ENCODE measurements at regions not wholly inside any gene's neighbourhood (a gene's known extent, or its start where the extent isn't known, plus 50 kb on each side); places are given as distances from the start of the nearest gene placed in this dataset.

GRCh38 chr10:83489161-83489560 lies 650.1 kb upstream of the GHITM start:
- no peaks in the 10 kb centered on the region for H3K27me3 ChIP-seq (ENCODE audit: control insufficient read depth, insufficient read depth, low read length)
- no peak overlapping the region for H3K4me3 ChIP-seq (ENCODE audit: low read depth, low read length)
- no peak for DNase-seq (ENCODE audit: low read depth)
- no peak for TF ChIP-seq CTCF (IDR thresholded peaks at IDR 0.05; ENCODE audit: insufficient read depth, low read length, poor library complexity, severe bottlenecking)
- H3K36me3 ChIP-seq (ENCODE audit: control insufficient read depth, insufficient read depth, low read length): no peaks in the 10 kb centered on the region

DNA sequence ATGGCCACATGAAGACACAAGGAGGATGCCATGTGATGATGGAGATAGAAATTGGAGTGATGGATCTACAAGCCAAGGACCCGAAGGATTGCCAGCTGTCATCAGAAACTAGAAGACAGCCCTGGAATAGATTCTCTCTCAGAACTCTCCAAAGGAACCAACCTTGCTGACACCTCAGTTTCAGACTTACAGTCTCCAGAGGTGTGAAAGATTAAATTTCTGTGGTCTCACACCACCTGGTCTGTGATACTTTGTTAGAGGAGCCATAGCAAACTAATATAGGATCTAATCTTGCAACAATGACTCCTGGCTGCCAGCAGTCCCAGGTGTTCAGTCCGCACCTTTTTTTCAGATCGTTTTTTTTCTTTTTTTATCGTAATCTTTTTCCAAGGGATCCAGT lies 647.3 kb upstream of the GHITM start:
- DNase-seq (ENCODE audit: low read depth): no peak
- Histone ChIP-seq H3K27me3 (ENCODE audit: control insufficient read depth, insufficient read depth, low read length) (no peaks in the 10 kb centered on the region), H3K36me3 (ENCODE audit: control insufficient read depth, insufficient read depth, low read length) (no peaks in the 10 kb centered on the region), H3K4me3 (ENCODE audit: low read depth, low read length) (no peak overlapping the region)
- TF ChIP-seq CTCF (IDR thresholded peaks at IDR 0.05; ENCODE audit: insufficient read depth, low read length, poor library complexity, severe bottlenecking): no peak

- no peaks in the 10 kb centered on the region for H3K36me3 ChIP-seq (ENCODE audit: control insufficient read depth, insufficient read depth, low read length)
- H3K4me3 ChIP-seq (ENCODE audit: low read depth, low read length): no peak overlapping the region
- DNase-seq (ENCODE audit: low read depth): no peak
- no peak for TF ChIP-seq CTCF (IDR thresholded peaks at IDR 0.05; ENCODE audit: insufficient read depth, low read length, poor library complexity, severe bottlenecking)
- no peaks in the 10 kb centered on the region for H3K27me3 ChIP-seq (ENCODE audit: control insufficient read depth, insufficient read depth, low read length)
These were observed 626.6 kb upstream of the GHITM start for GRCh38 chr10:83512681-83513080.

DNA sequence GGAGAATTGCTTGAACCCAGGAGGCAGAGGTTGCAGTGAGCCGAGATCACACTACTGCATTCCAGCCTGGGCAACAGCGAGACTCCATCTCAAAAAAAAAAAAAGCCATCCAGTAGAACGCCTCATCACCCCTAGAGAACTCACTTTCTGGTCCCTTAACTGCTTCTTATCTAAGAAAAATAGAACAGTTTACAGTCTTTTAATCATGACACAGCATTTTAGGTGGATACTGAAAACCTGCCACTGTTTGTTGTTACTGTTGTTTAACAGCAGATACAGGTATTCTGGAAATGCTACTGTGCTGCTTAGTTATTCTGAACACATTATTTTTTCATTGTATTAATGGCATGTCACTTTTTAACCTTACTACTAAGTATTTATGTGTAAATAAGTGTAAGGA lies 624.3 kb upstream of the GHITM start:
- DNase-seq (ENCODE audit: low read depth): no peak
- Histone ChIP-seq H3K36me3 (ENCODE audit: control insufficient read depth, insufficient read depth, low read length) (no peaks in the 10 kb centered on the region), H3K27me3 (ENCODE audit: control insufficient read depth, insufficient read depth, low read length) (no peaks in the 10 kb centered on the region), H3K4me3 (ENCODE audit: low read depth, low read length) (no peak overlapping the region)
- TF ChIP-seq CTCF (IDR thresholded peaks at IDR 0.05; ENCODE audit: insufficient read depth, low read length, poor library complexity, severe bottlenecking): no peak

GRCh38 chr10:83516788-83517187 lies 622.5 kb upstream of the GHITM start:
- DNase-seq (ENCODE audit: low read depth): no peak
- TF ChIP-seq CTCF (IDR thresholded peaks at IDR 0.05; ENCODE audit: insufficient read depth, low read length, poor library complexity, severe bottlenecking): no peak
- H3K36me3 ChIP-seq (ENCODE audit: control insufficient read depth, insufficient read depth, low read length): no peaks in the 10 kb centered on the region
- no peak overlapping the region for H3K4me3 ChIP-seq (ENCODE audit: low read depth, low read length)
- H3K27me3 ChIP-seq (ENCODE audit: control insufficient read depth, insufficient read depth, low read length): no peaks in the 10 kb centered on the region

GRCh38 chr10:83517456-83517855 lies 621.9 kb upstream of the GHITM start:
- no peak overlapping the region for H3K4me3 ChIP-seq (ENCODE audit: low read depth, low read length)
- H3K27me3 ChIP-seq (ENCODE audit: control insufficient read depth, insufficient read depth, low read length): no peaks in the 10 kb centered on the region
- H3K36me3 ChIP-seq (ENCODE audit: control insufficient read depth, insufficient read depth, low read length): no peaks in the 10 kb centered on the region
- DNase-seq (ENCODE audit: low read depth): no peak
- no peak for TF ChIP-seq CTCF (IDR thresholded peaks at IDR 0.05; ENCODE audit: insufficient read depth, low read length, poor library complexity, severe bottlenecking)

All from kidney epithelial cell (primary cell).